HEK293 (cell line): ENCODE measurements at regions not wholly inside any gene's neighbourhood (a gene's known extent, or its start where the extent isn't known, plus 50 kb on each side); places are given as distances from the start of the nearest gene placed in this dataset.
A peak's percentile ranks its signal among the peaks of the same experiment; 100 is the strongest.

Experiments used
- CTCF ChIA-PET: fragments of 350-600 bp; formaldehyde crosslinking; extraction: SDS; loops from one replicate; lab custom pipeline; 2021; ENCODE audit warnings: antibody characterized with exemption; lab: Yijun Ruan, JAX
- POLR2A ChIA-PET: fragments of 300-600 bp; formaldehyde crosslinking; extraction: SDS; loops from one replicate; lab custom pipeline; 2020; ENCODE audit warnings: antibody characterized with exemption, inconsistent platforms; lab: Yijun Ruan, JAX
- H3K27ac ChIP-seq: fragments of 200-500 bp; sonication (Bioruptor generic); 2 replicates; pipeline ENCODE4 v1.5.1; 2014; ENCODE audit warnings: low read depth, low read length, control low read depth, inconsistent platforms; ENCODE audit errors: extremely low read depth
- H3K36me3 ChIP-seq, 2 experiments: fragments of 200-500 bp in 1 of 2; sonication (Bioruptor generic) in 1 of 2; 1 replicate in 1 of 2; 2 replicates in 1 of 2; pipeline ENCODE4 v1.5.1; 2014 to 2017; ENCODE audit warnings: inconsistent platforms in 2 of 2, low read length in 2 of 2; ENCODE audit not compliant: control insufficient read depth in 2 of 2, insufficient read depth in 1 of 2
- H3K4me1 ChIP-seq: fragments of 200-500 bp; sonication (Bioruptor generic); 2 replicates; pipeline ENCODE4 v1.5.1; 2014; ENCODE audit warnings: mild to moderate bottlenecking, low read length, inconsistent platforms; ENCODE audit not compliant: control insufficient read depth, insufficient read depth
- H3K4me3 ChIP-seq: 2 replicates; pipeline ENCODE4 v1.5.1; 2011; ENCODE audit warnings: low read depth, mild to moderate bottlenecking, control low read depth, low read length, moderate library complexity
- H3K9me3 ChIP-seq: fragments of 200-500 bp; sonication (Bioruptor generic); 2 replicates; pipeline ENCODE4 v1.5.1; 2014; ENCODE audit warnings: low read depth, low read length, inconsistent platforms; ENCODE audit not compliant: control insufficient read depth, insufficient read depth
- GLIS1 ChIP-seq: fragments of 450-650 bp; formaldehyde crosslinking; IDR thresholded peaks from 2 replicates; pipeline ENCODE4 v1.5.1; 2016; ENCODE audit warnings: missing biosample characterization, missing genetic modification characterization
- HIC1 ChIP-seq: fragments of 450-650 bp; formaldehyde crosslinking; IDR thresholded peaks from 2 replicates; pipeline ENCODE4 v1.5.1; 2016; ENCODE audit warnings: missing biosample characterization, missing genetic modification characterization
- KLF17 ChIP-seq: fragments of 450-650 bp; formaldehyde crosslinking; IDR thresholded peaks from 2 replicates; pipeline ENCODE4 v1.5.1; 2016; ENCODE audit warnings: missing biosample characterization, missing genetic modification characterization
- SALL2 ChIP-seq: fragments of 450-650 bp; formaldehyde crosslinking; IDR thresholded peaks from 2 replicates; pipeline ENCODE4 v1.5.0; 2017; ENCODE audit warnings: missing biosample characterization, mild to moderate bottlenecking, missing genetic modification characterization, borderline replicate concordance
- SP3 ChIP-seq: fragments of 450-650 bp; formaldehyde crosslinking; IDR thresholded peaks from 2 replicates; pipeline ENCODE4 v1.5.1; 2016; ENCODE audit warnings: missing biosample characterization, missing genetic modification characterization
- ZBTB11 ChIP-seq: fragments of 450-650 bp; formaldehyde crosslinking; conservative IDR thresholded peaks from 2 replicates; pipeline ENCODE4 v1.5.1; 2016; ENCODE audit warnings: low read depth, missing biosample characterization, missing genetic modification characterization
- ZBTB17 ChIP-seq: fragments of 450-650 bp; formaldehyde crosslinking; IDR thresholded peaks from 2 replicates; pipeline ENCODE4 v1.5.1; 2016; ENCODE audit warnings: missing biosample characterization, missing genetic modification characterization
- ZIC2 ChIP-seq: fragments of 450-650 bp; formaldehyde crosslinking; IDR thresholded peaks from 2 replicates; pipeline ENCODE4 v1.5.1; 2016; ENCODE audit warnings: missing biosample characterization, missing genetic modification characterization
- ZNF18 ChIP-seq: fragments of 450-650 bp; formaldehyde crosslinking; IDR thresholded peaks from 2 replicates; pipeline ENCODE4 v1.5.1; 2016; ENCODE audit warnings: missing biosample characterization, missing genetic modification characterization
- ZNF221 ChIP-seq: fragments of 450-650 bp; formaldehyde crosslinking; IDR thresholded peaks from 2 replicates; pipeline ENCODE4 v1.5.1; 2017; ENCODE audit warnings: missing biosample characterization, missing genetic modification characterization, borderline replicate concordance
- ZNF366 ChIP-seq: fragments of 450-650 bp; formaldehyde crosslinking; conservative IDR thresholded peaks from 2 replicates; pipeline ENCODE4 v1.5.1; 2016; ENCODE audit warnings: missing biosample characterization, missing genetic modification characterization
- ZNF560 ChIP-seq: fragments of 450-650 bp; formaldehyde crosslinking; IDR thresholded peaks from 2 replicates; pipeline ENCODE4 v1.5.1; 2017; ENCODE audit warnings: missing biosample characterization, missing genetic modification characterization, borderline replicate concordance
- ZNF664 ChIP-seq: fragments of 450-650 bp; formaldehyde crosslinking; IDR thresholded peaks from 2 replicates; pipeline ENCODE4 v1.5.1; 2016; ENCODE audit warnings: missing biosample characterization, missing genetic modification characterization
- ZNF692 ChIP-seq: fragments of 450-650 bp; formaldehyde crosslinking; IDR thresholded peaks from 2 replicates; pipeline ENCODE4 v1.5.1; 2016; ENCODE audit warnings: missing biosample characterization, missing genetic modification characterization
- ZNF785 ChIP-seq: fragments of 450-650 bp; formaldehyde crosslinking; IDR thresholded peaks from 2 replicates; pipeline ENCODE4 v1.5.1; 2016; ENCODE audit warnings: missing biosample characterization, missing genetic modification characterization

GRCh38 chr2:128456281-128456680 is 137.6 kb upstream of the HS6ST1 start:
- CTCF ChIA-PET, result no interaction called here
- Histone ChIP-seq H3K36me3 (no peaks in the 10 kb centered on the region), H3K4me3 (no peak overlapping the region), H3K9me3 (no peaks in the 10 kb centered on the region), H3K27ac (no peak overlapping the region), H3K4me1 (peaks cover 2% of the 10 kb centered on the region; the same call in 1 of the 2 replicates)
- POLR2A ChIA-PET, result no interaction called here
- TF ChIP-seq ZBTB11 (tag by site-specific recombination) (no peak), ZNF664 (tag by site-specific recombination) (no peak), ZNF18 (tag by site-specific recombination) (no peak), ZNF221 (tag by site-specific recombination) (no peak), KLF17 (no peak), ZNF692 (tag by site-specific recombination) (no peak), SP3 (tag by site-specific recombination) (no peak), HIC1 (tag by site-specific recombination) (no peak), ZNF366 (no peak), ZBTB17 (tag by site-specific recombination) (no peak), ZNF785 (tag by site-specific recombination) (no peak), SALL2 (tag by site-specific recombination) (no peak), ZNF560 (no peak)

GRCh38 chr2:128457006-128457604 is 138.4 kb upstream of the HS6ST1 start:
- TF ChIP-seq GLIS1 (tag by site-specific recombination), result no peak
- TF ChIP-seq ZIC2 (tag by site-specific recombination), result peak; percentile 39
- Histone ChIP-seq H3K4me1 (peaks cover 2% of the 10 kb centered on the region; the same call in 1 of the 2 replicates), H3K9me3 (no peaks in the 10 kb centered on the region), H3K36me3 (no peaks in the 10 kb centered on the region), H3K27ac (no peak overlapping the region), H3K4me3 (no peak overlapping the region)
- ChIA-PET POLR2A (no interaction called here), CTCF (no interaction called here)
